ENCODE measurements at regions not wholly inside any gene's neighbourhood (a gene's known extent, or its start where the extent isn't known, plus 50 kb on each side); places are given as distances from the start of the nearest gene placed in this dataset.
"Not testable (repeated sequence)": the region's sequence is repeated elsewhere in the genome, so short reads cannot be mapped to it uniquely, and the experiment has no call there.

DNA sequence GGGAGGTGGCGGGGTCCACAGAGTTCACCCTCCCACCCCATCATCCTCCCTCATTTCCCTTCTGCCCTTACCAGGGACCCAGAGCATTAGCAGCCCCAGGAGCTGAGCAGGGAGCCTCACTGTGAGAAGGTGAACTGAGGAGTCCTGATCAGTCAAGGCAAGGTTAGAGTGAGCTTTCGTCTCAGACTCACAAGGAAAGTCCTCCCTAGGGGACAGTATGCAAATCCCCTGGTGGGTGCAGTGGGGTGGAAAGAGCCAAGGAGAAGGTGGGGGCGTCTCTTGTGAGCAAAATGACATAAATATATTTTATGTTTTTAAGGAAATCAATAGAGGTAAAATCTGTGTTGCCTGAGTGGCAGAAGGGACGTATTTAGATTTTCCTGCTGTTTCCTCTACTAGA is 329.1 kb downstream of the RPIA start:
- DNase-seq = not testable (repeated sequence)

DNA sequence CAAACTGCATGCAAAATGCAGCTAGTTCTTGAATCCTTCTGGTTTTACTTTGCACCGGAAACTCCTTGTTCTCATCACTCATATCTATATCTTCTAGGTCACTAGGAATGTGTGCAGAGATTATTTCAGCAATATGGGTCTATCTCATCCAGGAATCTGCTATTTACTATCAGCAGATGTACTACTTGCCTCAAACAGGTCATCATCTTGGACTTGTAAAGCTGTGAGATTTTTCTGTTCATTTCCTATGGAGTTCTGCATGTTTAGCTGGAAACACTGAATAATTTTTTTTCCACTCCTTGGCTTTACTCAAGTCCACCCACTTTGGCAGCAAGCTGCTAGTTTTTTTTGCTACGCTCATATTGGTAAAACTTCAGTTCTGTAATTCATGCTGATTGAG is 334.8 kb downstream of the RPIA start:
- not testable (repeated sequence) for DNase-seq

DNA sequence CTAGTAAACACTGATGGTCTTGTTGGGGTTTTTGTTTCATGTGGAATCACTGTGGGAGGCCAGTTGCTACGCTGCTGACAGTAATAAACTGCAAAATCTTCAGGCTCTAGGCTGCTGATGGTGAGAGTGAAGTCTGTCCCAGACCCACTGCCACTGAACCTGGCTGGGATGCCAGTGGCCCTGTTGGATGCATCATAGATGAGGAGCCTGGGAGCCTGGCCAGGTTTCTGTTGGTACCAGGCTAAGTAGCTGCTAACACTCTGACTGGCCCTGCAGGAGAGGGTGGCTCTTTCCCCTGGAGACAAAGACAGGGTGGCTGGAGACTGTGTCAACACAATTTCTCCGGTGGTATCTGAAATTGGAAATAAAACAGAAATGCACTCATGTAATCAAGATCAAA is 335.6 kb downstream of the RPIA start:
- DNase-seq = not testable (repeated sequence)

DNA sequence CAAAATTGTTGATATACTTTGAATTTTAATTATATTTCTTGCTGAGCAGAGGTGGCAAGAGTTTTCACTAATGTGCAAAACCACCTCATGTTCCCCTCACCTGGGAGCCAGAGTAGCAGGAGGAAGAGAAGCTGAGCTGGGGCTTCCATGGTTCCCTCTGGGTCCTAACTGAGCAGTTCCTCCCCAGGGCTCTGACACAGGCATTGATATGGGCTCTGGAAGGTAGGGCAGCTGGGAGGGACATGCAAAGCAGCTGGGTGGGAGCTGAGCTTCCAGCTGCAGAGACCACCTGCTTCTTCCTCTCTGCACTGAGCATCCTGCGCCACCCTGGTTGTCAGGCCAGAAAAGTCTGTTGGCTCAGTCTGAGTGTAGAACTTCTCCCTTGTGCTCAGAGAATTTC is 336.1 kb downstream of the RPIA start:
- not testable (repeated sequence) for DNase-seq

DNA sequence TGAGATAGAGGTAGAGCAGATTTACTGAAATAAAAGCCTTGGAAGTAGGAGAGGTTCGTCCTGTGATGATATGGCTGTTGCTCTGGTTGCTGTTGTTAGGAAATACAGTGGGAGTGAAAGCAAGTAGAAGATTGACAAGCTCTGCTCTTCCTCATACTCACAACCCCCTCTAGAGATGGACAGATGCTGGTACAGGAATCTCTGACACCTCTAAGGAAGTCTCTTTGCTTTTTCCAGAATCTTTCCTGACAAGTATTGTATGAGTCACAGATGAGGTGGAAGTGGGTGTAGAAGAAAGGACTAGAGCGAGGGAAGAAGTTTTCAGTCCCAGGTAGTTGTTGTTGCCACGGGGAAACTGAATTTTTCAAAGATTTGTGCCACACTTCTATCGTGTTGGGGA is 337.8 kb downstream of the RPIA start:
- DNase-seq = not testable (repeated sequence)

DNA sequence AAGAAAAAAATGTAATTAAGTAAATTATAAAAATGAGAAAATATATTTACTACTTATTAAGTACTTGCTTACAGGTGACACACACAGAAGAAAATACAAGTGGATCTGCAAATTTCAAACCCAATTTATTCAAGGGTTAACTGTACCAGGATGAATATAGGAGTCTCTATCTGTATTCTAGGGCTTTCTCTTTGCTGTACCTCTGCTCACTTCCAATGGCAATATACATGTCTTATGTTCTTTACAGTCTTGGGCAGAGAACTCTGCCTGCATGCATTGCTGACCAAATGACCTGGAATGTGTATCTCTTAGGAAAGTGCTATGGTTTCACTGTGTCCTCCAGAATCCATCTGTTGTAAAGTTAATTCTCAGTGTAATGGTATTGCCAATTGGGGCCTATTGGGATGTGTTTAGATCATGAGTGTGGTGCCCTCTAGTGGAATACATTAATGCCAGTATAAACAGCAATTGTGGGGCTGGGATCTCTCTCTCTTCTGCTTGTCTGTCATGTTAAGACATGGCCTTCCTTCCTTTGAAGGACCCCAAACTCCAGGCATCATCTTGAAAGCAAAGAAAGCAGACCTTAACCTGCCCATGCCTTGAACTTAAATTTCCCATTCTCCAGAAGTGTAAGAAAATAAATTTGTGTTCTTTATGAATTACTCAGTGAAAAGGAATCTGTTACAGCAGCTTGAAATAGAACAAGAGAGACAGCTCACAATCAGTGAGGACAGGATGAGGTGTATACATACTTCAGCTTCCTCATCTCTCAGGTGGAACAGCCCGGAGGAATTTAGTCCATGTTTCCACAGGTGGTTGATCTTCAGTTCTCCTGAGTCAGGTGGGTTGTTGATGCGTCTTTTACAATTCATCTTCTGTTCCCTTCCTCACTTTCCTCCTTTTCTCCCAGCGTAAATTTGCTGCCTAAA is 356.9 kb downstream of the RPIA start:
- DNase-seq = not testable (repeated sequence)

DNA sequence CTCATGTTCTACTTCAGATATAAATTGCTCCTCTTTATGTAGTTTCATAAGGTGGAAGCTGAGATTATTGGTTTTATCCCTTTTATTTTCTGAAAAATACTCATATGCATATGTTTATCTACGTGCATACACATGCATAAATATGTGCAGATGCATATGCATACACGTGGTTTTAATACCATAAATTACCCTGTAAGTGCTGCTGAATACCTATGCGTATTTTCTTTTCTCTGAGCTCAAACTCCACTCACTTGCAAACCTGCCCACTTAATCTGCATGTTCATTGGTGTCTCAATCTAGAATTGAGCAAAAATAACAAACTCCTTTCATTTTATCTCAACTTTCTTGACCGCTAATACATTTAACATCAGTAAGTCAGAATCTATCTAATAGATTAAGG is 367.1 kb downstream of the RPIA start:
- DNase-seq = not testable (repeated sequence)

DNA sequence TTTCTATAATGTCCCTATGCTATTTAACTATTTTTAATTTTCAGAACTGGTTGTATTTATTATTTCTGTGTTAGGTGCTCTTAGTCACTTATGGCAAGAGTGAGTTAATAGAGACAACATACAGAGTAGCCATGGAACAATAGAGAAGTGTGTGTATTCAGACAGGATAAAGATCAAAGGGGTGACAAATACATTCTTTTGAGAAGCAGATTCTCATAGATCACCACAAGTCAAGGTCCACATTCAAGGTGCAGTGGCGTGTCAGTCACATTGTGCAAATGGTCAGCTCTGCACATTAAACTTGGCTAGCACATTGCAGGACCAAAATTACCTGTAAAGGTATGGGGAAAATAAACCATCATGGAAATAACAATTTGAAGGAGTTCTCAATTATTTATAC is 369.7 kb downstream of the RPIA start:
- DNase-seq = not testable (repeated sequence)

DNA sequence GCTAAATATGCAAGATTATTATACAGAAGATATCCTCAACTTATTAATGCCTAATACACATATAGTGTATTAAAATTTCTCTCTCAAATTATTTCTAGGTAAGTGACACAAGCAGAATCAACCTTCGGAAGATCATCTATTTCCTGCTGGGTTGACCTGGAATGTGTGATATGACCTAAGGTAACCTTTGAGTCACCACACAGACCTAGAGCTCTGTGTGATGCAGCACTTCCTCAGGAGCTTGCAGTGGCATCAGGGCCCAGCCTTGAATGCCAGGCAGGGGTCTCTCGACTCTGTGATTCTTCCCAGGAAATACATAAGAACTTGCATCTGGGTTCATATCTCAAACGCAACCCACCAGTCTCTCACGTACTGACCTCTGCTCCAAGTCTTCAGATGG is 385.3 kb downstream of the RPIA start:
- DNase-seq = not testable (repeated sequence)

DNA sequence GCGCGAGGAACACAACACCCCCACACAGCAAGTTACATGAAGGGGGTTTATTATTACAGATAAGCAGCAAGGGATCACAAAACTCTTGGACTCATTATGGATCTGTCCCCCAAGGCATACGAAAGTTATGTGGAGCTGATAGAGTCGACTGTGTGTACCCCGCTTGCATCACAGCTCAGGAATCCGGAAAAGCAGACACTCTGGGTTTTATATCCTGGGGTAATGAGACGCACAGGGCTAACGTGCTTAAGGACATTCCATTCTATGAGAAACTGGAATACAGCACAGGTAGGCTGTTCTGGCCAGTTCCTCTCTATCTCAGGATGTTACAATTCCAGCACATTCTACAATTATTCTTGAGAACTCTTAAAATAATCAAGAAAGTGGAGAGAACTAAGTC is 401.4 kb downstream of the RPIA start:
- DNase-seq = not testable (repeated sequence)

DNA sequence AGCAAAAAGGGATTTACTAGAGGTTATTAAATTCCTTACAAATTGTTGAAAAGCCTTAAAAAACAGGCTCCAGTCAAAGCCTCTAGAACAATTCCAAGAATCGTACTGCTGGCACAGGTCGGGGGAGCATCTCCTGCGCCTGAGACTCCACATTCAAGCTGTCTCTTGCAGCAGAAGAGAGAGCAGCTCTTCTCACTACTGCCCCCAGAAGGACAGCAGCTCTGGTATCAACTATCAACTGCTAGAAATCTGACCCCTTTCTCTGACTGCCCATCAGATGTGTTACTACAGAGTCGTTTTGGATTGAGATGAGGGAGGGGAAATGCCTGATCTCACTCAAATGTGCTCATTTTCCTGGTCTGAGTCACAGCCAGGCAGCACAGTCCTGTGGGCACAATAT is 403.6 kb downstream of the RPIA start:
- DNase-seq = not testable (repeated sequence)

DNA sequence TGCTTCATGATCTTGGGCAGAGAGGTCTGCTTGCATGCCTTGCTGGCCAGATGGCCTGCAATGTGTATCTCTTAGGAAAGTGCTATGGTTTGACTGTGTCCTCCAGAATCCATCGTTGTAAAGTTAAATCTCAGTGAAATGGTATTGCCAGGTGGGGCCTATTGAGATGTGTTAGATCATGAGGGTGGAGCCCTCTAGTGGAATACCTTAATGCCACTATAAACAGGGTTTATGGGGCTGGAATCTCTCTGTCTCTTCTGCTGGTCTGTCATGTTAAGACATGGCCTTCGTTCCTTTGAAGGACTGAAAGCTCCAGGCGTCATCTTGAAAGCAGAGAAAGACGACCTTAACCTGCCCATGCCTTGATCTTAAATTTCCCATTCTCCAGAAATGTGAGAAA is 411.1 kb downstream of the RPIA start:
- not testable (repeated sequence) for DNase-seq

DNA sequence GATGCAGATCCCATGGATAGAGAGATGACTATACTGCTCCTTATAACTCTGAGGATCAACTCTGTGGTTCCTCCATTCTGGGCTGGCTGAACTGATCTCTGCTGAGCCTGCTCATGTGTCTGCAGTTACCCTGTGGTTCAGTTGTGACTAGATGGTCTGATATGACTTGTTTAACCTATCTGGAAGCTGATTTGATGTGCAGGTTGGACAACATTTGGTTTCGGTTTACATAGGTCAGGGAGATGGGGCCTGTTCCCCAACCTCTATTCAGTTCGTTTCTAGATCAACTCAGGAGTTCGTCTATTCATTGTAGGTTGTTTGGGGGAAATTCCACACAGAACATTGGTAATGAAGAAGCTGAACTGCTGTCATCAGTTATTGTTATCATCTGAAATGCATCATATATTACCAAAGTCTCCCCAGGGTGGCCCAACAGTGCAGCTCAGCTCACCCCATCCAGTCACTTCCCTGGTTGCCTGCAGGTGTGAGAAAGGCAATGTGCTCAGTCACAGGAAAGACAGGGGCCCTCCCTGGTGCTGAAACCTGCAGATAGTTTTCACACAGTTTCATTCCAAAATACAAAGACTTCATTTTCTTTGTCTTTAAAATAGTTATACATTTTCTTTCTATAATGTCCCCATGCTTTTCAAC is 415.0 kb downstream of the RPIA start:
- not testable (repeated sequence) for DNase-seq

DNA sequence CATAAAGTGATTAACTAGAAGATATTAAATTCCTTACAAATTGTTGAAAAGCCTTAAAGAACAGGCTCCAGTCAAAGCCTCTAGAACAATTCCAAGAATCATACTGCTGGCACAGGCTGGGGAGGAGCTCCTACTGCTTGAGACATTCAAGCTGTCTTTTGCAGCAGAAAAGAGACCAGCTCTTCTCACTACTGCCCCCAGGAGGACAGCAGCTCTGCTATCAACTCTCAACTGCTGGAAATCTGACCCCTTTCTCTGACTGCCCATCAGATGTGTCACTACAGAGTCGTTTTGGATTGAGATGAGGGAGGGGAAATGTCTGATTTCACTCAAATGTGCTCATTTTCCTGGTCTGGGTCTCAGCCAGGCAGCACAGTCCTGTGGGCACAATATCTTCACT is 421.0 kb downstream of the RPIA start:
- DNase-seq = not testable (repeated sequence)

DNA sequence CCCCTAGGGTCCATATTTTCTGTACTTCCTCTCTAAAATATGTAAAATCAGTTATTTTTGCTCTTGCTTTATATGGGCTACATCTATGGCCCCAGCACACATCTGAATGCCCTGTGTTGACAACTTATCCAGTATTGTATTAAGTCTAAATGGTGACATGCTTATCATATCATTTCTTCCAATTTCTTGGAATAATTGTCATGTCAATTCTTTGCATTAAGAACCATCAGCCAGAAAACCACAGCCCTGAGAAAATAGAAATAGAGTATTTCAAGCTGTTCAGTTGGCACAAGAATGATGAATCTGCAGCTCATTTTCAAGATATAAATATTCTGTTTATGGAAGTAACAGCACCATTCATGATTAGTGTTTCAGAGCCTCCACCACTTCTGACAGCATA is 421.8 kb downstream of the RPIA start:
- DNase-seq = not testable (repeated sequence)

DNA sequence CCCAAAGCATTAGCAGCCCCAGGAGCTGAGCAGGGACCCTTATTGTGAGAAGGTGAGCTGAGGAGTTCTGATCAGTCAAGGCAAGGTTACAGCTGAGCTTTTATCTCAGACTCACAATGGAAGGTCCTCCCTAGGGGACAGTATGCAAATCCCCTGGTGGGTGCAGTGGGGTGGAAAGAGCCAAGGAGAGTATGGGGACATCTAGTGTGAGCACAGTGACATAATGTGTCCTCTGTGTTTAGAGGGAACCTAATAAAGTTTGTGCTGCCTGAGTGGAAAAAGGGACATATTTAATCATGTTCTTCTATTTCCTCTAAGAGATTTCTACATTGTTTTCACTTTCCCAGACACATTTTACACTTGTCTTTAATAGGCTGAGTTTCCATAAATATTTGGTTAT is 438.0 kb downstream of the RPIA start:
- DNase-seq = not testable (repeated sequence)

DNA sequence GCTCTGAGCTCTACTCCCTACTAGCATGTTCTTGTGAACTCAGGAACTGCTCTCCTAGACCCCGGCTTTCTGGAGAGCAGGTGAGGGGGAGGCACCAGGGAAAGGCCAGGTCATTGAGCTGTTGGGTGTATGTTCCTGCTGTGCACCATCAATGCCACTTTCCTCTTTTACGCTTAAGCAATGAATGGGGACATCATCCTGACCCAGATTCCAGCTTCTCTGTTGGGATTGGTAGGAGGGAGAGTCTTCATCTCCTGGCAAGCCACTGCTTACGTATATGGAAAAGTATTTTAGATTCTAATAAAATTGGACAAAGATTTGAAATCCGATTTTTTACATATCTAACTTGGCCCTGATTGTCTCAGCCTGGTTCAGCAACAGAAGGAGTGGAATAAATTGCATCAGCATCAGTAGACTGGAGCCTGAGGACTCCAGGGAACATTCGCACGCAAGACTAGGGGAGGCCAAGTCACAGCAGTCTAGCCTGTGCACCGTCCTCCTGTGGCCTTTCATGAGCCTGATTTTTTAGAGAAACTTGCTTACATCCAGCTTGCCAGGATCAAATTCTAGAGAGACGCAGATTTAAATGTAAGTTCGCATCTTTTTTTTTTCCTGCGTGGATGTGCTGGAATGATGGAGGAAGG is 439.3 kb downstream of the RPIA start:
- DNase-seq = not testable (repeated sequence)

DNA sequence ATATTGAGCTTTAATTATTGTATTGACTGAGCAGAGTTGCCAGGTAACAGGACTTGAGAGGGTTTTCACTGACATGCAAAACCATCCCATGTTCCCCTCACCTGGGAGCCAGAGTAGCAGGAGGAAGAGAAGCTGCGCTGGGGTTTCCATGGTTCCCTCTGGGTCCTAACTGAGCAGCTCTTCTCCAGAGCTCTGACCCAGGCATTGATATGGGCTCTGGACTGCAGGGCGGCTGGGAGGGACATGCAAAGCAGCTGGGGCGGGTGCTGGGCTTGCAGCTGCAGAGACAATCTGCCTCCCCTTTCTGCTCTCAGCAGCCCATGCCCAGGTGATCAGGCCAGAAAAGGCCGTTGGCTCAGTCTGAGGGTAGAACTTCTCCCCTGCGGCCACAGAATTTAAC is 451.5 kb downstream of the RPIA start:
- not testable (repeated sequence) for DNase-seq

DNA sequence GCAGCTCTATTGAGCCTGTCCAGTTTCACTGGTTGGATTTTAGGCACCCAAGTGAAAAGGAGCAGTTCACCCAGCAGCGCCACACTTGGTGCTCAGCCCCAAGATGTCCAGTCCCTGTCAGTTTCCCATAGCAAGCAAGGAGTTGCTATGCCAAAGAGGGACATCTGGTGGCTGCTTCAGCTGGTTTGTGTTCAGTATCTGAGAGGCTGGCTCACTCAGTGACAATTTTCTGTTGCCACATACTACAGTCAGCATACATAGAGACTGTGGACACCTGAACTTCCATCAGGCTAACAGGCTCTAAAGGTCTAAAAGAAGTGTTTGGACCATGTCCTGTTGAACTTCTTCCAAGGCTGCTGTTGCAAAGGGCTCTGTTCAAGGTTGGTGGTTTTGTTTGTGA is 453.9 kb downstream of the RPIA start:
- DNase-seq = not testable (repeated sequence)

DNA sequence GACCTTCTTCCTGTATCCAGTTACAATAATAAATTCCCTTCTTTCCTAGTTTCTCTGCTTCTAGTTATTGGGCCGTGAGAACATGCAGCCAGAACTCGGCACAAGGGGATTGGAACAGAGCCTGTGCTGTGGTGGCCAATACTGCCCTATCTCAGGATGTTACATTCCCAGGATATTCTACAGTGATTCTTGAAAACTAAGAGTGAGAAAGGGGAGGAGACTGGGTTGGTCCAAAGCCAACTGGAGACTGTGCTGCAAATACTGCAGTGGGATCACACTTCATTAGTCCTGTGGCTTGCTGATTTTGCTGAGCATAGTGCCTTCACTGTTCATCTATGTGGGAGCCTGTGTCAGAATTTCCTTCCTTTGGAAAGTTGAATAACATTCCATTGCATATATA is 456.8 kb downstream of the RPIA start:
- not testable (repeated sequence) for DNase-seq

DNA sequence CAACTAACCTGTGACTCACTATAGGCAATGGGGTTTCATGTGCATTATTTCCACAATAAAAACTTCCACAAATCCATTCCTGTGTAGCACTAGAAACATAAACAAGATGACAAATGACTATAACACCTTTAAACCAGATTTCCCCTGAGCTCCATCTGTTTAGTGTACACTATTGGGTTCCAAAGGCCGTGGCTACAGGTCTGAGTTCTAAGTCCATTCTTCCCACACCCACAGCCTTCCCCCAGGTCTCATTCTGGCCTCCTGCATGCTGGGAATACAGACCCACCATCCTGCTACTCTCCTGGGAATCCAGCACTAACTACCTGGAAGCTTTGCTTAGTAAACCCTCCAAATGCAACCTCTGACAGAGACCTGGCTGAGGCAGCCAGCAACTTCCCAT is 460.2 kb downstream of the RPIA start:
- not testable (repeated sequence) for DNase-seq

DNA sequence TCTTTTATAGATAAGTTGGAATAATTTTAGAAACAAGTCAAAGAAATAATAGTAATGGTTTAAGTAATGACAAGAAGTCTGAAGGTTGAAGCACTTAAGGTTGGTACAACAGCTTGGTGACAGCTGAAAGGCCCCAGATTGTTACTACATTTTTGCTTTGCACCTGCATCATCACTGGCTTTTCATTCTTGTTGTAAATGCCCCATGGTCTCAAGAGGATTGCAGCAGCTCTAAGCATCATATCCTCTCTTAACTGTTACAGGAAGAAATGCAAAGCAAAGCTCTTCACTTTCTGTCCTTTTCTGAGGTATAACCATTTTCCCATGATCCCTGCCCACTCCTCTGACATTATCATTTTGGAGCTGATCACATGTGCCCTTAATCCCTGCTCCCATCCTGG is 461.0 kb downstream of the RPIA start:
- DNase-seq = not testable (repeated sequence)

DNA sequence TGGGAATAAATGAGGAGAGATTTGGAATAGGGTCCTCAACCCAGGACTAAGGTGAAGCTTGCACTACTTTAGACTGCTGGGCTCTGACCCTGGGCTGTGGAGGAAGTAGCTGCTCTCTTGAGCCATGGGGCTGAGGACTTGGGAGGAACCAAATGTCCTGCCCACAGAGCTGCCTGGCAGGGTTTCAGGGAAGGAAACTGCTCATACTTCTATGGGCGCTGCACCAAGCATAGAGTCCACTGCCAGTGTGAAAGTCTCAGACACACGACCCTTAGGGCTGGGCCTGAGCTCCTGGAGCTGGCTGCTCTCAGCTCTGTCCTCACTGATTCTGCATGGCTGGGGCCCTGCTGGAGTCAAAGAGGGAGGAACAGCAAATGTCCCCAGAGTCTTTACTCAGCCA is 461.7 kb downstream of the RPIA start:
- DNase-seq = not testable (repeated sequence)
